Putamen (tissue), 1 donor: ENCODE measurements at regions not wholly inside any gene's neighbourhood (a gene's known extent, or its start where the extent isn't known, plus 50 kb on each side); places are given as distances from the start of the nearest gene placed in this dataset.
"Not testable (repeated sequence)": the region's sequence is repeated elsewhere in the genome, so short reads cannot be mapped to it uniquely, and the experiment has no call there.

Experiments
- DNase-seq: peaks from one replicate; pipeline ENCODE4 v3.0.0-alpha.2; 2016; ENCODE audit warnings: low spot score

GRCh38 chr2:34305587-34305986 is 706.5 kb upstream of the FAM98A start:
- DNase-seq, result no peak

- DNase-seq, result no peak
Observed at GRCh38 chr2:34294961-34295360, 695.9 kb upstream of the FAM98A start.

- no peak for DNase-seq
Observed at GRCh38 chr2:34291076-34291475, 692.0 kb upstream of the FAM98A start.

- no peak for DNase-seq
Observed at GRCh38 chr2:34288016-34288415, 688.9 kb upstream of the FAM98A start.

- no peak for DNase-seq
Observed at GRCh38 chr2:34280606-34281005, 681.5 kb upstream of the FAM98A start.

- no peak for DNase-seq
Observed at GRCh38 chr2:34266908-34267697, 668.0 kb upstream of the FAM98A start.

GRCh38 chr2:34261701-34262100 is 662.6 kb upstream of the FAM98A start:
- DNase-seq, result no peak

GRCh38 chr2:34254272-34254878 is 655.3 kb upstream of the FAM98A start:
- DNase-seq, result no peak

GRCh38 chr2:34252111-34252510 is 653.0 kb upstream of the FAM98A start:
- DNase-seq, result no peak

GRCh38 chr2:34251578-34251977 is 652.5 kb upstream of the FAM98A start:
- no peak for DNase-seq

GRCh38 chr2:34244195-34244594 is 645.1 kb upstream of the FAM98A start:
- no peak for DNase-seq

GRCh38 chr2:34242763-34243123 is 643.6 kb upstream of the FAM98A start:
- DNase-seq, result no peak

GRCh38 chr2:34241905-34242762 is 643.0 kb upstream of the FAM98A start:
- no peak for DNase-seq

GRCh38 chr2:34239511-34239910 is 640.4 kb upstream of the FAM98A start:
- no peak for DNase-seq

GRCh38 chr2:34234823-34235222 is 635.7 kb upstream of the FAM98A start:
- DNase-seq, result no peak

GRCh38 chr2:34229998-34230397 is 630.9 kb upstream of the FAM98A start:
- DNase-seq, result no peak

- DNase-seq, result no peak
Observed at GRCh38 chr2:34215174-34215573, 616.1 kb upstream of the FAM98A start.

- DNase-seq, result not testable (repeated sequence)
Observed at GRCh38 chr2:34210382-34210781, 611.3 kb upstream of the FAM98A start.

- DNase-seq, result no peak
Observed at GRCh38 chr2:34204560-34204959, 605.5 kb upstream of the FAM98A start.

GRCh38 chr2:34201099-34201498 is 602.0 kb upstream of the FAM98A start:
- no peak for DNase-seq

- no peak for DNase-seq
Observed at GRCh38 chr2:34199971-34200370, 600.9 kb upstream of the FAM98A start.

- no peak for DNase-seq
Observed at GRCh38 chr2:34193164-34193563, 594.1 kb upstream of the FAM98A start.
